Keratinocyte (primary cell): ENCODE measurements at regions not wholly inside any gene's neighbourhood (a gene's known extent, or its start where the extent isn't known, plus 50 kb on each side); places are given as distances from the start of the nearest gene placed in this dataset.

Experiments used
- CTCF ChIP-seq, 3 experiments: IDR thresholded peaks in 1 of 3; conservative IDR thresholded peaks in 1 of 3; optimal IDR thresholded peaks in 1 of 3; 2 replicates in 2 of 3; 3 replicates in 1 of 3; pipeline versions ENCODE3 to v1.5.1; 2011; ENCODE audit warnings: low read length in 3 of 3, mild to moderate bottlenecking in 3 of 3, moderate library complexity in 2 of 3, control low read depth in 1 of 3, inconsistent platforms in 1 of 3; ENCODE audit not compliant: insufficient read depth in 2 of 3; ENCODE audit errors: extremely low read depth in 1 of 3
- EZH2 ChIP-seq: IDR thresholded peaks from one replicate; pipeline ENCODE4 v1.6.1; 2012; ENCODE audit warnings: inconsistent platforms, mild to moderate bottlenecking, low read length, moderate library complexity

- TF ChIP-seq CTCF (optimal IDR thresholded peaks at IDR 0.05 in 1 of 3, IDR thresholded peaks at IDR 0.05 in 1 of 3, conservative IDR thresholded peaks at IDR 0.05 in 1 of 3; ENCODE audit: extremely low read depth in 1 of 3, insufficient read depth in 2 of 3, low read length in 3 of 3) (no peak), EZH2 (no peak)
These were observed 652.2 kb upstream of the PCDH20 start for GRCh38 chr13:62067821-62068220.
